CD4-positive, alpha-beta T cell (primary cell): ENCODE measurements at regions not wholly inside any gene's neighbourhood (a gene's known extent, or its start where the extent isn't known, plus 50 kb on each side); places are given as distances from the start of the nearest gene placed in this dataset.

ENCODE experiments used
- ATAC-seq: fragments of 200-7000 bp; cut with Tn5 transposase; one replicate; pipeline ENCODE4 v1.10.0; 2022; ENCODE audit warnings: mild to moderate bottlenecking; ENCODE audit not compliant: poor library complexity
- CTCF ChIA-PET: fragments of 350-600 bp; sonication (Branson Sonifier 250); formaldehyde crosslinking; loops from one replicate; lab custom pipeline; 2021; ENCODE audit warnings: antibody characterized with exemption, inconsistent platforms; lab: Charles Lee
- POLR2A ChIA-PET: fragments of 350-600 bp; sonication (Branson Sonifier 250); formaldehyde crosslinking; loops from one replicate; lab custom pipeline; 2021; ENCODE audit warnings: antibody characterized with exemption, inconsistent platforms; lab: Charles Lee
- DNase-seq, 14 experiments: peaks; one replicate each; pipeline ENCODE4 v3.0.0-alpha.2; 2013 to 2020; ENCODE audit warnings: mixed read lengths in 2 of 14
- H3K27ac ChIP-seq, 2 donors: one replicate each; pipeline versions ENCODE4 v1.5.1 to v1.7.0; 2013; ENCODE audit warnings: low read length in 2 of 2, low read depth in 1 of 2, mild to moderate bottlenecking in 1 of 2
- H3K27me3 ChIP-seq, 2 experiments: 1 replicate in 1 of 2; 2 replicates in 1 of 2; pipeline versions ENCODE4 v1.6.1 to v1.7.0; 2013; ENCODE audit warnings: low read length in 2 of 2, control low read depth in 1 of 2, mild to moderate bottlenecking in 1 of 2, moderate library complexity in 1 of 2; ENCODE audit not compliant: insufficient read depth in 2 of 2, control insufficient read depth in 1 of 2
- H3K36me3 ChIP-seq: one replicate; pipeline ENCODE4 v1.6.1; 2013; ENCODE audit warnings: low read length, control low read depth; ENCODE audit not compliant: insufficient read depth
- H3K4me1 ChIP-seq: one replicate; pipeline ENCODE4 v1.6.1; 2013; ENCODE audit warnings: low read length, control low read depth; ENCODE audit not compliant: insufficient read depth
- H3K4me3 ChIP-seq: one replicate; pipeline ENCODE4 v1.5.1; 2013; ENCODE audit warnings: mild to moderate bottlenecking, low read length, moderate library complexity
- H3K9me3 ChIP-seq, 2 experiments: 1 replicate in 1 of 2; 2 replicates in 1 of 2; pipeline versions ENCODE4 v1.6.1 to v1.7.0; 2013; ENCODE audit warnings: low read length in 2 of 2, mild to moderate bottlenecking in 2 of 2, control low read depth in 1 of 2, moderate library complexity in 1 of 2; ENCODE audit not compliant: control insufficient read depth in 1 of 2, insufficient read depth in 1 of 2
- H3K27ac Mint-ChIP-seq: one replicate; pipeline ENCODE4 v1.8.0; 2020; ENCODE audit warnings: mixed read lengths
- H3K27me3 Mint-ChIP-seq: one replicate; pipeline ENCODE4 v1.8.0; 2021; ENCODE audit warnings: mixed read lengths
- H3K36me3 Mint-ChIP-seq: one replicate; pipeline ENCODE4 v1.8.0; 2021; ENCODE audit warnings: low read depth, mixed read lengths
- H3K4me1 Mint-ChIP-seq: one replicate; pipeline ENCODE4 v1.8.0; 2021; ENCODE audit warnings: low read depth, mixed read lengths
- H3K4me3 Mint-ChIP-seq: one replicate; pipeline ENCODE4 v1.8.0; 2020; ENCODE audit warnings: mild to moderate bottlenecking, mixed read lengths
- H3K9me3 Mint-ChIP-seq: one replicate; pipeline ENCODE4 v1.8.0; 2020; ENCODE audit warnings: mixed read lengths
- CTCF ChIP-seq: fragments of 200-600 bp; IDR thresholded peaks from one replicate; pipeline ENCODE4 v1.8.0; 2022; ENCODE audit warnings: antibody characterized with exemption, mild to moderate bottlenecking
- intact Hi-C, 2 experiments: fragments of 100-400 bp; cut with DNase I in 1 of 2; cut with micrococcal nuclease in 1 of 2; formaldehyde crosslinking; loops; one replicate each; pipeline versions ENCODE4 v1.15.1 to v1.9.0; 2023 to 2025; cut with DNase I, micrococcal nuclease

GRCh38 chr1:63223426-63223825 is 98.9 kb upstream of the FOXD3 start:
- intact Hi-C loops, result no loop called here
- Histone ChIP-seq H3K27ac (no peak overlapping the region), H3K4me3 (no peak overlapping the region), H3K4me1 (no peaks in the 10 kb centered on the region), H3K36me3 (no peaks in the 10 kb centered on the region), H3K27me3 (no peaks in the 10 kb centered on the region), H3K9me3 (no peaks in the 10 kb centered on the region)
- DNase-seq (no peak), ATAC-seq (no peak)
- TF ChIP-seq CTCF, result no peak
- Mint-ChIP-seq H3K4me3 (no peak overlapping the region), H3K27me3 (peaks cover 21% of the 10 kb centered on the region), H3K4me1 (no peaks in the 10 kb centered on the region), H3K36me3 (no peaks in the 10 kb centered on the region), H3K27ac (no peak overlapping the region), H3K9me3 (no peaks in the 10 kb centered on the region)
- ChIA-PET POLR2A (no interaction called here), CTCF (no interaction called here)

GRCh38 chr1:63230722-63231121 is 91.6 kb upstream of the FOXD3 start:
- Histone ChIP-seq H3K4me3 (no peak overlapping the region), H3K27ac (no peak overlapping the region), H3K9me3 (peaks cover 0 to 4% of the 10 kb centered on the region in 2 experiments), H3K4me1 (no peaks in the 10 kb centered on the region), H3K27me3 (no peaks in the 10 kb centered on the region), H3K36me3 (no peaks in the 10 kb centered on the region)
- Mint-ChIP-seq H3K27ac (no peak overlapping the region), H3K4me3 (no peak overlapping the region), H3K4me1 (no peaks in the 10 kb centered on the region), H3K9me3 (peaks cover 3% of the 10 kb centered on the region), H3K27me3 (peaks cover 4% of the 10 kb centered on the region), H3K36me3 (no peaks in the 10 kb centered on the region)
- intact Hi-C loops, result no loop called here
- ChIA-PET CTCF (no interaction called here), POLR2A (no interaction called here)
- TF ChIP-seq CTCF, result no peak
- no peak for ATAC-seq
- DNase-seq, result no peak

DNA sequence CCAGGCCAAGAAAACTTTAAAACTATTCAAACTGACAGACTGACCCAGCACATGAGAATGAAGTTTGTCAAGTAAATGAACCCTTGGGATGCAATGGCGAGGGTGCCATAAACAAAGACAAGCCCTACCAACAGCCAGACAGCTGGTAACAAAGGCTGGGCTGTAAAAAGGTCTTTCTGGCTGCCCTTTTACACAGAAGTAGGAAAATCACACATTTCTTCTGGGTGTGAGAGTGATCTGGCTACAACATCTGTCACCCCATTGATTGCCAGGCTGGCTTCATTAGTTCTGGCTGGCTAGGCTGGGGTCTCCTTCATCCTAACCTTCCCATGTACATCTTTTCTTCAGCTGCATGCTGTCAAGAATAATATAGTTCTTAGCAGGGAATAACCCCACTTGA is 83.6 kb upstream of the FOXD3 start:
- ATAC-seq (no peak), DNase-seq (no peak)
- intact Hi-C loops, result no loop called here
- Histone ChIP-seq H3K4me3 (no peak overlapping the region), H3K27ac (no peak overlapping the region), H3K9me3 (peaks cover 0 to 3% of the 10 kb centered on the region in 2 experiments), H3K4me1 (no peaks in the 10 kb centered on the region), H3K36me3 (no peaks in the 10 kb centered on the region), H3K27me3 (peaks cover 3 to 6% of the 10 kb centered on the region in 2 experiments)
- CTCF ChIA-PET, result no interaction called here
- POLR2A ChIA-PET, result no interaction called here
- Mint-ChIP-seq H3K9me3 (peaks cover 3% of the 10 kb centered on the region), H3K4me1 (no peaks in the 10 kb centered on the region), H3K27me3 (peaks cover 13% of the 10 kb centered on the region), H3K27ac (no peak overlapping the region), H3K36me3 (no peaks in the 10 kb centered on the region), H3K4me3 (no peak overlapping the region)
- TF ChIP-seq CTCF, result no peak
